ENCODE measurements at regions not wholly inside any gene's neighbourhood (a gene's known extent, or its start where the extent isn't known, plus 50 kb on each side); places are given as distances from the start of the nearest gene placed in this dataset.

GRCh38 chr5:175279506-175279905, 164.5 kb downstream of the DRD1 start:
- TF ChIP-seq POLR2A (IDR thresholded peaks at IDR 0.05) (no peak), CTCF (IDR thresholded peaks at IDR 0.05) (no peak)

All from lower leg skin (tissue), 3 donors.